Brain microvascular endothelial cell (primary cell): ENCODE measurements at regions not wholly inside any gene's neighbourhood (a gene's known extent, or its start where the extent isn't known, plus 50 kb on each side); places are given as distances from the start of the nearest gene placed in this dataset.
A peak's percentile ranks its signal among the peaks of the same experiment; 100 is the strongest.

ENCODE experiments used
- DNase-seq: peaks from one replicate; pipeline ENCODE4 v3.0.0-alpha.2; 2020
- H3K27ac ChIP-seq: fragments of 250-450 bp; sonication (Bioruptor Pico); 2 replicates; pipeline ENCODE4 v1.5.1; 2020; ENCODE audit warnings: mild to moderate bottlenecking, moderate library complexity
- H3K27me3 ChIP-seq: fragments of 250-450 bp; sonication (Bioruptor Pico); replicated peaks from 2 replicates; pipeline ENCODE4 v1.5.1; 2020; ENCODE audit warnings: mild to moderate bottlenecking
- H3K36me3 ChIP-seq: fragments of 250-450 bp; sonication (Bioruptor Pico); replicated peaks from 2 replicates; pipeline ENCODE4 v1.5.1; 2020; ENCODE audit warnings: mild to moderate bottlenecking
- H3K4me3 ChIP-seq: 2 replicates; pipeline ENCODE4 v1.5.1; 2011; ENCODE audit warnings: low read depth, mild to moderate bottlenecking, control low read depth, low read length, moderate library complexity
- CTCF ChIP-seq: IDR thresholded peaks from 2 replicates; pipeline ENCODE4 v1.5.1; 2011; ENCODE audit warnings: low read depth, mild to moderate bottlenecking, moderate library complexity, low read length, control low read depth, inconsistent platforms; ENCODE audit errors: missing control alignments
- in situ Hi-C: cut with HindIII; loops from 2 replicates; pipeline ENCODE4 v1.10.0; 2017; ENCODE audit warnings: low sequenced_read_pairs, low pct_ligation_motif_present

GRCh38 chr10:52956861-52957260 lies 184.3 kb upstream of the MBL2 start:
- Histone ChIP-seq H3K36me3 (no peaks in the 10 kb centered on the region), H3K27ac (no peak overlapping the region), H3K27me3 (no peaks in the 10 kb centered on the region), H3K4me3 (no peak overlapping the region)
- no peak for DNase-seq
- no peak for TF ChIP-seq CTCF
- in situ Hi-C loops = no loop called here

GRCh38 chr10:52956461-52956860 lies 183.9 kb upstream of the MBL2 start:
- no peak for DNase-seq
- no peak for TF ChIP-seq CTCF
- no peak overlapping the region for H3K27ac ChIP-seq
- in situ Hi-C loops = no loop called here
- no peaks in the 10 kb centered on the region for H3K36me3 ChIP-seq
- H3K27me3 ChIP-seq = no peaks in the 10 kb centered on the region
- H3K4me3 ChIP-seq = no peak overlapping the region

- no peaks in the 10 kb centered on the region for H3K27me3 ChIP-seq
- no peak overlapping the region for H3K27ac ChIP-seq
- DNase-seq = no peak
- no peak for TF ChIP-seq CTCF
- no peaks in the 10 kb centered on the region for H3K36me3 ChIP-seq
- in situ Hi-C loops = no loop called here
- H3K4me3 ChIP-seq = no peak overlapping the region
These were observed 182.8 kb upstream of the MBL2 start for GRCh38 chr10:52955337-52955736.

GRCh38 chr10:52954407-52954806 lies 181.8 kb upstream of the MBL2 start:
- H3K4me3 ChIP-seq = no peak overlapping the region
- H3K27me3 ChIP-seq = no peaks in the 10 kb centered on the region
- no peak overlapping the region for H3K27ac ChIP-seq
- no peak for TF ChIP-seq CTCF
- H3K36me3 ChIP-seq = no peaks in the 10 kb centered on the region
- in situ Hi-C loops = no loop called here
- DNase-seq = no peak

DNA sequence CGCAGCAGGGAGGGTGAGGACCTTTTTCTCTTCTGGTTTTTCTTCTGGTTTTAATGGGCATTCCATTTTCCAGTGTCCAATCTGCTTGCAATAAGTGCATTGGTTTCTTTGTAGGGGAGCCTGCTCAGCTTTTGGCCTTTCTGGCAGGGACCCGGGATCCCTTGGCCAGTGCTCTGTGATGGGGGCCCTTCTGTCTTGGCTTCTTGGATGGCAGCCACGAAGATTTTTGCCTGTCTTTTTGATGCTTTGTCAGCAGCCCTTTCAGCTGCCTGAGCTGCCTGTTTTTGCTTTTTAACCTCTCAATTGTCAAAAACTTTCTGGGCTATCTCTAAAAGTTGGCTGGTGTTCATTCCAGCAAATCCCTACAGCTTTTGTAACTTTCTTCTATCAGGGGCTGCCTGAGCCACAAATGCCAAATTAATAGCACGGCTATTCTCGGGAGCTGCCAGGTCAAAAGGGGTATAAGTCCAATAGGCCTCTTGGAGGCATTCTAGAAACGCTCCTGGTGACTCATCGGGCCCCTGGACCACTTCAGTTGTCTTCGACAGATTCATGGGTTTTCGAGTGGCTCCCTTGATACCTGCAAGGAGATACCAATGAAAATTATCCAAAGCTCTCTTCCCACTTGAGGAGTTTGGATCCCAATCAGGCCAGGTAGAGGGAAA lies 179.9 kb upstream of the MBL2 start:
- DNase-seq = no peak
- Histone ChIP-seq H3K4me3 (no peak overlapping the region), H3K36me3 (no peaks in the 10 kb centered on the region), H3K27me3 (no peaks in the 10 kb centered on the region), H3K27ac (no peak overlapping the region)
- no peak for TF ChIP-seq CTCF
- in situ Hi-C loops = no loop called here

DNA sequence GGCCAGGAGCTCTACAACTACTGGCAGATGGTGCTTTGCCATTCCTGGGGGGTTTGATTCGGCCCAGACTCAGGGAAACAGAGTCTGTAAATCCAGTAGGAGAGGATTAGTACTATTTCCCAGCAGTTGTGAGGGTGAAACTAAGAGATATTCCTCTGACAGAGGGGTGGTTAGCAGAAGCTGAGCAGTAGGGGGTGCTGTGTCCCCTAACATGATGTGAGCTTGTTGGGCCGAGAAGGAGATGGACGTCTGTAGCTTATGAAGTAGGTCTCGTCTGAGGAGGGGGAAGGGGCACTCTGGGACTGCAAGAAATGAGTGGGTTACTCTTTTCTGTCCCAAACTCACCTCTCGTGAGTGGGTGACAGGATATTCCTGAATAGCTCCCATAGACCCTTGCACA lies 179.2 kb upstream of the MBL2 start:
- Histone ChIP-seq H3K27me3 (no peaks in the 10 kb centered on the region), H3K36me3 (no peaks in the 10 kb centered on the region), H3K27ac (no peak overlapping the region), H3K4me3 (no peak overlapping the region)
- peak; percentile 49 for TF ChIP-seq CTCF
- peak; percentile 18 for DNase-seq
- in situ Hi-C loops = no loop called here
